ENCODE measurements at regions not wholly inside any gene's neighbourhood (a gene's known extent, or its start where the extent isn't known, plus 50 kb on each side); places are given as distances from the start of the nearest gene placed in this dataset.

GRCh38 chr4:85372966-85373365 is 102.0 kb upstream of the ARHGAP24 start:
- no peak overlapping the region for H3K4ac ChIP-seq (ENCODE audit: low read depth in 1 of 2, low read length in 2 of 2)
- H3K18ac ChIP-seq (ENCODE audit: low read depth in 1 of 2, low read length in 2 of 2): no peak overlapping the region
- H3K79me1 ChIP-seq (replicated peaks; ENCODE audit: low read length, poor library complexity, severe bottlenecking): no peaks in the 10 kb centered on the region
- no peak overlapping the region for H3K4me2 ChIP-seq (ENCODE audit: low read length, poor library complexity, severe bottlenecking)
- no peak overlapping the region for H2BK15ac ChIP-seq (ENCODE audit: low read depth, poor library complexity, severe bottlenecking)
- no peak overlapping the region for H2BK120ac ChIP-seq (ENCODE audit: low read depth, low read length)
- H2BK5ac ChIP-seq (ENCODE audit: low read depth, low read length, poor library complexity, severe bottlenecking): no peak overlapping the region
- no peaks in the 10 kb centered on the region for H3K9me3 ChIP-seq (ENCODE audit: control insufficient read depth, low read length)
- WGBS: 89% methylated on average over 4 of the region's 4 CpGs
- no peak overlapping the region for H3K23ac ChIP-seq (ENCODE audit: low read length in 2 of 2)
- no peaks in the 10 kb centered on the region for H3K36me3 ChIP-seq (ENCODE audit: control insufficient read depth in 1 of 2, insufficient read depth in 2 of 2, low read depth in 1 of 2, low read length in 2 of 2)
- no peak overlapping the region for H2AK5ac ChIP-seq (ENCODE audit: low read length, severe bottlenecking)
- no peak overlapping the region for H3K9ac ChIP-seq (ENCODE audit: low read length)
- no peak overlapping the region for H3K27ac ChIP-seq (ENCODE audit: low read length, poor library complexity, severe bottlenecking)
- H2BK12ac ChIP-seq (ENCODE audit: low read length in 2 of 2): no peak overlapping the region
- DNase-seq: no peak
- no peak overlapping the region for H2AFZ ChIP-seq (ENCODE audit: low read depth, low read length)
- no peaks in the 10 kb centered on the region for H3K27me3 ChIP-seq (ENCODE audit: control insufficient read depth in 1 of 2, insufficient read depth in 1 of 2, low read length in 2 of 2)
- no peaks in the 10 kb centered on the region for H3K4me1 ChIP-seq (ENCODE audit: control insufficient read depth, insufficient read depth, low read depth, low read length)
- no peak overlapping the region for H4K8ac ChIP-seq (ENCODE audit: low read length)
- no peak overlapping the region for H3K14ac ChIP-seq (ENCODE audit: low read length in 2 of 2)
- H3K4me3 ChIP-seq (ENCODE audit: insufficient read depth in 1 of 2, low read depth in 1 of 2, low read length in 2 of 2): no peak overlapping the region
- no peak overlapping the region for H4K91ac ChIP-seq (ENCODE audit: low read length)

GRCh38 chr4:85376285-85376684 is 98.7 kb upstream of the ARHGAP24 start:
- Histone ChIP-seq H3K4me2 (ENCODE audit: low read length, poor library complexity, severe bottlenecking) (no peak overlapping the region), H3K23ac (ENCODE audit: low read length in 2 of 2) (no peak overlapping the region), H3K9me3 (ENCODE audit: control insufficient read depth, low read length) (no peaks in the 10 kb centered on the region), H3K27ac (ENCODE audit: low read length, poor library complexity, severe bottlenecking) (no peak overlapping the region), H3K14ac (ENCODE audit: low read length in 2 of 2) (no peak overlapping the region), H3K4ac (ENCODE audit: low read depth in 1 of 2, low read length in 2 of 2) (no peak overlapping the region), H2AFZ (ENCODE audit: low read depth, low read length) (no peak overlapping the region), H4K91ac (ENCODE audit: low read length) (no peak overlapping the region), H2BK15ac (ENCODE audit: low read depth, poor library complexity, severe bottlenecking) (no peak overlapping the region), H3K36me3 (ENCODE audit: control insufficient read depth in 1 of 2, insufficient read depth in 2 of 2, low read depth in 1 of 2, low read length in 2 of 2) (no peaks in the 10 kb centered on the region), H2AK5ac (ENCODE audit: low read length, severe bottlenecking) (no peak overlapping the region), H3K27me3 (ENCODE audit: control insufficient read depth in 1 of 2, insufficient read depth in 1 of 2, low read length in 2 of 2) (no peaks in the 10 kb centered on the region), H2BK120ac (ENCODE audit: low read depth, low read length) (no peak overlapping the region), H3K18ac (ENCODE audit: low read depth in 1 of 2, low read length in 2 of 2) (no peak overlapping the region), H2BK12ac (ENCODE audit: low read length in 2 of 2) (no peak overlapping the region), H3K4me3 (ENCODE audit: insufficient read depth in 1 of 2, low read depth in 1 of 2, low read length in 2 of 2) (no peak overlapping the region), H3K79me1 (replicated peaks; ENCODE audit: low read length, poor library complexity, severe bottlenecking) (no peaks in the 10 kb centered on the region), H3K4me1 (ENCODE audit: control insufficient read depth, insufficient read depth, low read depth, low read length) (no peaks in the 10 kb centered on the region), H2BK5ac (ENCODE audit: low read depth, low read length, poor library complexity, severe bottlenecking) (no peak overlapping the region), H3K9ac (ENCODE audit: low read length) (no peak overlapping the region), H4K8ac (ENCODE audit: low read length) (no peak overlapping the region)
- no peak for DNase-seq
- WGBS: 89% methylated on average over 3 of the region's 3 CpGs

GRCh38 chr4:85381968-85382367 is 93.0 kb upstream of the ARHGAP24 start:
- Histone ChIP-seq H3K4me1 (ENCODE audit: control insufficient read depth, insufficient read depth, low read depth, low read length) (no peaks in the 10 kb centered on the region), H3K9me3 (ENCODE audit: control insufficient read depth, low read length) (no peaks in the 10 kb centered on the region), H3K4me2 (ENCODE audit: low read length, poor library complexity, severe bottlenecking) (no peak overlapping the region), H3K36me3 (ENCODE audit: control insufficient read depth in 1 of 2, insufficient read depth in 2 of 2, low read depth in 1 of 2, low read length in 2 of 2) (no peaks in the 10 kb centered on the region), H3K4ac (ENCODE audit: low read depth in 1 of 2, low read length in 2 of 2) (no peak overlapping the region), H3K9ac (ENCODE audit: low read length) (no peak overlapping the region), H4K8ac (ENCODE audit: low read length) (no peak overlapping the region), H2AFZ (ENCODE audit: low read depth, low read length) (no peak overlapping the region), H3K4me3 (ENCODE audit: insufficient read depth in 1 of 2, low read depth in 1 of 2, low read length in 2 of 2) (no peak overlapping the region), H2BK15ac (ENCODE audit: low read depth, poor library complexity, severe bottlenecking) (no peak overlapping the region), H3K27ac (ENCODE audit: low read length, poor library complexity, severe bottlenecking) (no peak overlapping the region), H3K27me3 (ENCODE audit: control insufficient read depth in 1 of 2, insufficient read depth in 1 of 2, low read length in 2 of 2) (no peaks in the 10 kb centered on the region), H2BK12ac (ENCODE audit: low read length in 2 of 2) (no peak overlapping the region), H3K14ac (ENCODE audit: low read length in 2 of 2) (no peak overlapping the region), H3K23ac (ENCODE audit: low read length in 2 of 2) (no peak overlapping the region), H2AK5ac (ENCODE audit: low read length, severe bottlenecking) (no peak overlapping the region), H2BK5ac (ENCODE audit: low read depth, low read length, poor library complexity, severe bottlenecking) (no peak overlapping the region), H2BK120ac (ENCODE audit: low read depth, low read length) (no peak overlapping the region), H3K79me1 (replicated peaks; ENCODE audit: low read length, poor library complexity, severe bottlenecking) (no peaks in the 10 kb centered on the region), H3K18ac (ENCODE audit: low read depth in 1 of 2, low read length in 2 of 2) (no peak overlapping the region), H4K91ac (ENCODE audit: low read length) (no peak overlapping the region)
- DNase-seq: no peak
- WGBS: 100% methylated on average over 3 of the region's 4 CpGs

- H2BK12ac ChIP-seq (ENCODE audit: low read length in 2 of 2): no peak overlapping the region
- 100% methylated on average over 1 of the region's 1 CpG for WGBS
- H3K9me3 ChIP-seq (ENCODE audit: control insufficient read depth, low read length): no peaks in the 10 kb centered on the region
- no peak overlapping the region for H2BK15ac ChIP-seq (ENCODE audit: low read depth, poor library complexity, severe bottlenecking)
- no peaks in the 10 kb centered on the region for H3K27me3 ChIP-seq (ENCODE audit: control insufficient read depth in 1 of 2, insufficient read depth in 1 of 2, low read length in 2 of 2)
- H3K4me2 ChIP-seq (ENCODE audit: low read length, poor library complexity, severe bottlenecking): no peak overlapping the region
- H3K18ac ChIP-seq (ENCODE audit: low read depth in 1 of 2, low read length in 2 of 2): no peak overlapping the region
- H3K4me1 ChIP-seq (ENCODE audit: control insufficient read depth, insufficient read depth, low read depth, low read length): no peaks in the 10 kb centered on the region
- no peak overlapping the region for H3K9ac ChIP-seq (ENCODE audit: low read length)
- H3K27ac ChIP-seq (ENCODE audit: low read length, poor library complexity, severe bottlenecking): no peak overlapping the region
- no peak overlapping the region for H2BK120ac ChIP-seq (ENCODE audit: low read depth, low read length)
- no peak overlapping the region for H2AFZ ChIP-seq (ENCODE audit: low read depth, low read length)
- no peak overlapping the region for H4K91ac ChIP-seq (ENCODE audit: low read length)
- H3K23ac ChIP-seq (ENCODE audit: low read length in 2 of 2): no peak overlapping the region
- H3K4ac ChIP-seq (ENCODE audit: low read depth in 1 of 2, low read length in 2 of 2): no peak overlapping the region
- no peaks in the 10 kb centered on the region for H3K79me1 ChIP-seq (replicated peaks; ENCODE audit: low read length, poor library complexity, severe bottlenecking)
- no peak overlapping the region for H2AK5ac ChIP-seq (ENCODE audit: low read length, severe bottlenecking)
- H2BK5ac ChIP-seq (ENCODE audit: low read depth, low read length, poor library complexity, severe bottlenecking): no peak overlapping the region
- H3K14ac ChIP-seq (ENCODE audit: low read length in 2 of 2): no peak overlapping the region
- no peaks in the 10 kb centered on the region for H3K36me3 ChIP-seq (ENCODE audit: control insufficient read depth in 1 of 2, insufficient read depth in 2 of 2, low read depth in 1 of 2, low read length in 2 of 2)
- no peak overlapping the region for H3K4me3 ChIP-seq (ENCODE audit: insufficient read depth in 1 of 2, low read depth in 1 of 2, low read length in 2 of 2)
- no peak for DNase-seq
- no peak overlapping the region for H4K8ac ChIP-seq (ENCODE audit: low read length)
Measured at GRCh38 chr4:85391071-85391470, 83.9 kb upstream of the ARHGAP24 start.

Measured in mesenchymal stem cell (in vitro differentiated cells and primary cell).